GM21786 (cell line): ENCODE measurements at regions not wholly inside any gene's neighbourhood (a gene's known extent, or its start where the extent isn't known, plus 50 kb on each side); places are given as distances from the start of the nearest gene placed in this dataset.

Experiments used
- ATAC-seq: cut with Tn5 transposase; IDR thresholded peaks from one replicate; pipeline ENCODE4 v1.9.1; 2021; ENCODE audit not compliant: unreplicated experiment

DNA sequence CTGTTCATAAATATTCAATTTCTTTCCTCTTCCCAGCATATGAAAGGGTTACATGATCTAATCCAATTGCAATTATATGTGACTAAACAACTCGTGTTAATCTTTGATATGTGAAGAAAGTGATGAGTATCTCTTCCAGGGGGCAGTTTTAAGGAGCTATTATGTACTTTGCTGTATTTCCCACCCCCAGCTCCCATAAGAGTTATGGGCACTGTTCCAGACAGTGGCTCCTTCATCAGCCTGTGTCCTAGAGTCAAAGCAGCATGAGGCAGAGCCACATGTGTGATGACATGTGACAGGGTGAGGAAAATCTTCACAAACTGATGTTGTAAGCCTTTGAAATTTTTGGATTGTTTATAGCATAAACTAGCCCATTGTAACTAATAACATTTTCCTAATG is 315.4 kb downstream of the DIPK2A start:
- ATAC-seq: no peak

DNA sequence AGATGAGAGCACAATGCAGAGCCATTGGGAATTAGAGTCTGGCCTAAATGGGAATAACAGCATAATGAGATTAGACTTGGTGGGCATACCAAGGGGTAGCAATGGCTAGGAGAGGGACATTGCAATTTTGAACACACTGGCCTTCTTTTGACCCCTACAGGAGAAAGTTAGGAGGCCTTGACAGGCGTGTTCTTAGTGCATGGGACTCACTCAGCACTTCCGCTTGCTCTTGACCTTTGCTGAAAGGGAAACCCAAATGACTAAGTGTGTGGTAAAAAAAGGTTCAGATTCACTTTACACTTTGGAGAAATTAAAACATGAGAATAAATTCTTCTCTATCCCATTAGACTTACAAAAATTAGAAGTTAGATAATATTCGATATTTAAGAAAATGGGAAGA is 317.4 kb downstream of the DIPK2A start:
- ATAC-seq: no peak

DNA sequence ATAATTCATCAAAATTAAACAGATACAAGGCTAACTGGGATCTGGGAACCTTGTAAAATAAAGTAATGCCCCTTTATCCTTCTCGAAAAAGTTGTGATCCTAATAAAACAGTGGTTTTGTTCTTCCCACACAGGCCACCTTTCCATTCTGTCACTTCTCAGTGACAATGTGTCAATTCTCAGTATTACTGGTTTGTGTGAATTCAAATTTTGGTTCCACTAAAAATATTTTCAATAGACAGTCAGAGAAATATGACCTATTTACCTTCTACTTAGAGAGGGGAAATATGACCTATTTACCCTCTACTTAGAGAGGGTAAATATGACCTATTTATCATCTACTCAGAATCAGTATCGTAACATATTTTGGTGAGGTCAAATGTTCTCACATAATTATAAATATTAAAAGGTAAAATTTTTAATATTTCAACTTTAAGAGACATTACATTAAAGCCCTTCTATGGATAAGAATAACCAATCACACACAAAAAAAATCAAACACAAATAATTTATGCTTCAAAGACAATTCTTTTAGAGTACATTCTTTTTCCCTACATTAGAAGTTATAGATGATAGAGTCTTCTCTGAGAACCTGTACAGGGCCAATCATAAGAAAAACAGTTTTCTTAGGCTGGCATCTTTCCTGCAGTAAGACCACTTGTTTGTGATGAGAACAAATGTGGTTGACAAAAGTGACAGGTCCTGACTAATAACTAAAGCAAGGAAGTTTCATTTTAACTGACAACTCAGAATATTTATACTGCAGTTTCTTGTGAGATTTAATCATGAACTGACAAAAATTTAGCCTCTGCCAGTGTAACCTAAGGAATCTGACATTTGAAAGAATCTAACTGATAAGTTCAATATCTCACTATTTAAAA is 323.3 kb downstream of the DIPK2A start:
- peak; percentile 88 for ATAC-seq

DNA sequence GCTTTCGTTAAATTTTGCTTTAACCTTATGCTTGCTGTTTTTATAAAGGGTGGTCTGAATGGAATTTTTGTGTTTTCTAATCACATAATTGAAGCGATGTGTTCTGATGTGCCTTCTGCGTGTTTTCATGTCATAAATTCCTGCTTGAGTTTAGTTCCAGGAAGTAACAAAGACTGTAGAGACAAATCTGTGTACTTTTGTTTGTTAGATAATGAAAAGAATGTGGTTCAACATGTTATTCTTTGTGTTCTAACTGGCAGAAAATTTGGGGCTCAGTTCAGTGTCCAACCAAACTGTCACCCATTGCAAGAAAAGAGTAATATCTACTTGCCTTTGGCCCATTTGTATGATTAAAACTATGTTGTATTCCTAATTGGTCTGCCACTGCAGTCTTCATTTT is 324.0 kb downstream of the DIPK2A start:
- no peak for ATAC-seq

DNA sequence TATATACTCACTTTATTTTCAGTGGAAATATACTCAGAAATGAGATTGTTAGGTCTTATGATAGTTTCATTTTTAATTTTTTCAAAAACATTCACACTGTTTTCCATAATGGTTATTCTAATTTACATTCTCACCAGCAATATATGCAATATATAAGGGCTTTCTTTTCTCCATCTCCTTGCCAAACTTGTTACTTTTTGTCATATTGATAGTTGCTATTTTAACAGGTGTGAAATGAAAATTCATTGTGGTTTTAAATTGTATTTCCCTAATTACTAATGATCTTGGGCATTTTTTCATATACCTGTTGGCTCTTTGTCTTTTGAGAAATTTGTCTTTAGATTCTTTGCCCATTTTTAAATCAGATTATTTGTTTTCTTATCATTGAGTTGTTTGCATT is 325.2 kb downstream of the DIPK2A start:
- peak; percentile 41 for ATAC-seq

DNA sequence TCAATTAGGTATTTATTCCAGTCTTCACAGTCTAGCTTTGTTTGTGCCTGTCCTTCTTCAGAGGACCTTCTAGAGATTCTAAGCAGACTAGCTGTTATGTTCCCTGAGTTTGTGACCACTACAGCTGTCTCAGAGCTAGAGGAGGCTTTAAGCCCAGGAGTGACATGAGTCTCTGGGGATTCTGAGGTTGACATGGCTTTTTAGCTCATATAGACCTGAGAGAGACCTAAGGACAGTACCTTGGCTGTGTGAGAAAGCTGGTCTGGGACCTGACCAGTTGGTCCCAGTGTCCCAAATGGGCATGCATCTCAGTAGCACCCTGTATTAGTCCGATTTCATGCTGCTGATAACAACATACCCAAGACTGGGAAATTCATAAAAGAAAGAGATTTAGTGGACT is 330.2 kb downstream of the DIPK2A start:
- no peak for ATAC-seq

DNA sequence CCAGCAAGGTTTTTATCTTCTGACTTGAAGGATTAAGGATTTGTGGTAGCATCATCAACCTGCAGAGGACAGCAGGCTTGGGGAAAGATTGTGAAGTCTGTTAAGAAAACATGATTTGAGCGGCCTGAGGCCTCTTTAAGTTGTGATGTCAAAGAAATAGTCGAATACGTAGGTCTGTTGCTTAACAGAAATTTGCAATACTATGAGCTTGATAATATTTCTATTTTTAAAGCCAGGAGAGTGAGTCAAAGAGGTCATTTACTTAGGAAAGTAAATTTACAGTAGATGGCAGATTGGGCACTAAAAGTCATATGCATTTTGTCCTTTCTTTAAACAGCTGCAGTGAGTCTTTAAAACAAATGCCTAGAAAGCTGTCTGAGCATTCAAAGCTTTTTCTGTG is 336.3 kb downstream of the DIPK2A start:
- no peak for ATAC-seq

DNA sequence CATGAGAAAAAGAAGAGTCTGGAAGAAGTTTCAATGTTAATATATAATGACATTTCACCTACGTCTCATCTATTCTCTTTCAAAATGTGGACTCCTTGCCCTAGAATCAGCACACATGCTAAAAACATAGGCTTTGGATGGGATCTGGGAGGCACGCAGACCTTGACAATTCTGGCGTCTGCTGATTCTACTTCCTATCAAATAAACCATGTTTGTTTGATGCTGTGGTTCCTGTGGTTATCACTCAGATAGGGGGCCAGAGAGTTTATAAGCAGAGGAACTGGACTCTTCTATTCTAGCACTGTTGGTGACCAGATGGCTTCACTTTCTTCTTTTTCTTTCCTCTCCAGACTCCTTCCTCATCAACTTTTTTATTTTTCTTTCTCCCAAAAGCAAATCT is 336.8 kb downstream of the DIPK2A start:
- ATAC-seq: no peak

DNA sequence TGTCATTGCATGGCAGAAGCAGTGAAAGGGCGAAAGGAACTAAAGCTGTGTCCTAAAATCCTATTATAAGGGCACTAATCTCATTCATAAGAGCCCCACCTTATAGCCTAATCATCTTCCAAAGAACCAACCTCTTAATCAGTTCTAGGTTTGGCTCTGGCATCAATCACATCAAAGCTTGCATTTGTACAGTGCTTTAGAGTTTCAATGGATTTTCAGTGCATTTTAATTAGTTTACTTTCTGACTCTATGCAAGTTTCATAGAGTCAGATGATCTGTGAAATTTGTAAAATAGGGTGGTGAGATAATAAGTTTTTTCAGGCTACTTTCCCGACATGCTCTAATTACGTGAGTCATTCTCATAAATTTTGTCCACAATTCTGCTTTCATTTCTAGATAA is 341.1 kb downstream of the DIPK2A start:
- no peak for ATAC-seq

DNA sequence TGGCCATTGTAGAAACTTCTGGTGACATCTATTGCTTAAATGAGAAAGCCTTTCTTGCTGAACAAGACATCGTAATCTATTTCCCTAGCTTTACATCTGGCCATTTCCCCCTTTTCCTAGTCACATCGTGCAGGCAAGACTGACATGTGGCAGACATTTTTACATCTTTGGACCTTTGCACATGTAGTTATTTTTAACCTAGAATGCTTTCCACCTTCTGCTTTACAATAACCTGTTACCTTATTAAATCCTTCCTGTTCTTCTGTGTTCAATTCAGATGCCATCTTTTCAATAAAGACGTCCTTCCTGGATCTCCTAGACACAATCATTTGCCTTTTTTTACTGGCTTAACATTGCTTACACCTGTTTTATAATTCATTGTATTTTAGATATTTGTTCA is 343.3 kb downstream of the DIPK2A start:
- no peak for ATAC-seq

DNA sequence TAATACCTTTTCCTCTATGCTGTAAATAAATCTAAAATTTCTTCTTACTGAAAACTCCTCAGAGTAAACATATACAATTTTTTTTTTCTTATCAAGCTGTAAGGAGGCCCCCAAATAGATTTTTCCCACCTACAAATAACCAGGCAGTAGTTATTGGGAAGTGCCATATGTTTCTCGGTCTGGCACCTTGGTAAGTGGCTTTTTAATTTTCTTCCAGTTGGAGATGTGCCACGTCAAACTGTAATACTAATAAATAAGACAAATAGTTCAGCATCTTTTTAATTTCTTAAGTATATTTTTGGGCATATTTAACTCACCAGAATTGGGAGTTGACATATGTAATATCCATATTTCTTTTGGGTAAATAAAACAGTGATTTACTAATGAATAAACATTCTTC is 346.3 kb downstream of the DIPK2A start:
- ATAC-seq: no peak

DNA sequence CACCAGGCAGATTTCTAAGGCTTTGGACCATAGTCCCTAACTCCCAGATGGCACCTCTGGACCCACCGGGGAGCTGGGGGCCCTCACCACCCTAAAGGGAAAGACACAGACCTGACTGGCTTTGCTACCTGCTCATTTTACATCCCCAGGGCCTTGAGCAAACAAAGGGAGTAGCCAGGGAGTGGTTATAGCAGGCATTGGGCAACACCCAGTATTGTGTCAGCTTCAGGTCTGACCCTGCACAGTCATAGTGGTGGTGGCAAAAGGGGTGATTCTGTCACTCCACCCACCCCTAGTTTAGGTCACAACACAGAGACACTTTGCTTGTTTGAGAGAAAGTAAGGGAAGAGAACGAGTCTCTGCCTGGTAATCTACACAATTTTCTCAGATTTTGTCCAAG is 352.5 kb downstream of the DIPK2A start:
- ATAC-seq: no peak

DNA sequence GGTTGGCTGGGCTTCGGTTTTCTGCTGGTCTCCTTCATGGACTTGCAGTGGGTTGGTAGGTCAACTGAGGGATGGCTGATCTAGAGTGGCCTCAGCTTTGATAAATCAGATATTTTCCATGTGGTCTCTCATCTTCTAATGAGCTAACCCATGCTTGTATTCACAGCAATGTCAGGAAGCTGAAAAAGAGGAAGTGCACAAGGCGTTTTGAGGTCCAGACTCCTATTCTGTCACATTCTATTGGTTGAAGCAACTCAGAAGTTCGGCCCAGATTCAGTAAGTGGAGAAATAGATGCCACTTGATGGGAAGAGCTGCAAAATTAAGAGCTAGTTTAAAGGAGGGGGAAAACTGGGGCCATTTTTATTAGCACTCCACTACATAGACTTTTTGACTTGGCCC is 361.2 kb downstream of the DIPK2A start:
- no peak for ATAC-seq

DNA sequence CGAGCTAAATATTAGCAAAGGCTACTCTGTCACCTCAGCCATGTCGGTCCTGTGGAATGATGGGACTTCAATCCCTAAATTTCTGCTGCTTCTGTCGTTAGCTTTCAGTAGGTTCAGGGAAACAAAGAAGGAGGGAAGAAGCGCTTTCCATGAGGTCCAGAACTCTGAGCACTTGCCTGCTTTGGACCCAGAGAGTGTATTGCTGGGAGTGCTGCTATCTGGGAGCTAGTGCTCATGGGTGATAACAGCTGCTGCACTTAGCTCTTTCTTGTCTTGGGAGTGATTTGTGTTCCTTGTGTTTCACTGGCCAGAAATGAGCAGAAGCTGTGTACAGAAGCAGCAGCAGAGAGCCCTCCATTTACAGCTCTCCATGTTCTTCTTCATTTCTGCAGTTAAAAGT is 369.8 kb downstream of the DIPK2A start:
- no peak for ATAC-seq

DNA sequence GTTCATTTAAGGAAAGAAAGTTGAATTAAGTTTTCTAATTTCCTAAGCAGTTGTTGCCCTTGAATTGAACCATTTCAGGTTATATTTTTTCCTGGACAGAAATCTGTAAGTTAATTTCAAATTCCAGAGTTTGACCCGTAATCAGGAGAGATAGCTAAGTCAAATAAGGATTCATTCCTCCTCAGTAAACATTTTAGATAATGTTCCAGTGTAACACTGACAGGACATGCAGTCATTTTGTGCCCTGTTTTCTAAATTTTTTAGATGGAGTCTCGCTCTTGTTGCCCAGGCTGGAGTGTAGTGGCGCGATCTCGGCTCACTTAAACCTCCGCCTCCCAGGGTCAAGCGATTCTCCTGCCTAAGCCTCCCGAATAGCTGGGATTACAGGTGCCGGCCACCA is 371.7 kb downstream of the DIPK2A start:
- ATAC-seq: no peak

DNA sequence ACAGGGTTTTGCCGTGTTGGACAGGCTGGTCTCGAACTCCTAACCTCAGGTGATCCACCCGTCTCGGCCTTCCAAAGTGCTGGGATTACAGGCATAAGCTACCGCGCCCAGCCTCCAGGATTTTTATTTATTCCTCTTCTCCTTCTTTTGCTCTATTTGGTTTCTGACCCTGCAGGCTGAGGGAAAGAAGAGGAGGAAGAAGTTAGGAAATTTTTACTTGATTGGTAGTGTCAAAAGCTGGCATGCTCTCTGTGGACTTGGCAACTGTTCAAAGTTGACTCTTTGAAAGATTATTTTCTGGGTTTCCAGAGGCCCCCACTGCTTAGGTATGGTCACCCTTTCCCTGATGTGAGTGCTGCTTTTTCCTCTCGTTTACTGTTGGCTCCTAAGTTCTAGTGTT is 372.2 kb downstream of the DIPK2A start:
- no peak for ATAC-seq

DNA sequence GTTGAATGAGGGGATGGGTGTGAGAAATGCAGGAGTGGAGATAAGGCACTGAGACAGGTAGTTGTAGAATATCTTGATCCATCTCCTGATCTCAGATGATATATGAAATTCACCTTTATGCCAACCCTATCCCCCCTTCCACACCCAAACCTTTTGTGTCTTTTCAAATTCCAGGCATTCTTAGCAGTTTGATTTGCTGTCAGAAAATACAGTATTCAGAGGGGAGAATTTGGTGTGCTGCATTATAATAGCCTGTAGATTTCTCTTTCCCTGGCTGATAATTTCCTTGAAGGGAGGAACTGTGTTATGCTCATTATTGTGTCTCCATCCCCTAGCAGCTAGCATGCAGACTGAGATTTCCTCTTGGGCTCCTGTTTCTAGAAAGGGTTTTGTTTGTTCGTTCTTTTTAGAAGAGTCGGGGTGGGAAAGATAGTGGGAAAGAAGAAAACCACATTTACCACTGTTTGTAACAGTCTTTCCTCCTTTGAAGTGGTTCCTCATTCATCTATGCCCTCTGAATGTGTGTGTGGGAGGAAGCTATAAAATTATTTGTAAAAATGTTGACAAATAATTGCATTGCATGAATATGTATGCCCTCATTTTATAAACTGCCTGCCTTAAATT is 373.4 kb downstream of the DIPK2A start:
- ATAC-seq: no peak

DNA sequence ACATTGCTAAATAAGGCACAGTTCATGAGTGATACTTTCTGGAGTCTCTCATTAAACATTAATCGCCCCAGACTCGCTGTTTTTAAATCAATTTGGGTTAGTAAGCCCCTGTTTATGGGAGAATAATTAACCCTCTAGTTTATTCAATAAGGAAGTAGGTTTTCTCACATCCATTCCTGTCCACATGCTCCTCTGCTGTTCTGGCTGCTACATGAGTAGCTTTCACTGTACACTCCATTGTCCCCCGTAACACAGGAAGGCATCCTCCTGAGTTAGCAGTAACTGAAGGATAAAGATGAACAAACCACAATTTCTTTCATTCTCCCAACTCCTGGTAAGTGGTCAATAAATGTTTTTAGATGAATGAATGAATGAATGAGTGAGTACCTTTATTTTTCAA is 378.5 kb downstream of the DIPK2A start:
- no peak for ATAC-seq

DNA sequence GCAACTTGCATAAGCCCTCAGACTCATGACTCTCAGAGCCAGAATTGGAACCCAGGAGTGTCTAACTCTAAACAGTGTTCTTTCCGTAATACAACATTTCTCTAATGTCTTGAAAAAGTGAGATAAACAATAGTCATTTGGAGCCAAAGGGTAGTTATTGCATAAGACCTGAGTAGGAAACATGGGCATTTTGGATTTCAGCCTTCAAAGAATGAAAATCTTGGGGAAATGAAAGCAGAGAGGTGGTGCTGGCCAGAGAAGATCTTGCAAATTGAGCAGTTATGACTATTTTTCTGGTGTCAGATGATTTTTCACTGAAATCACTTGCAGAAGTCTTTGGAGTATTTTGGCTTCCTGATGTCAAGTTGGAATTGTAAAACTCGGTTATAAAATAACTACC is 379.4 kb downstream of the DIPK2A start:
- no peak for ATAC-seq

DNA sequence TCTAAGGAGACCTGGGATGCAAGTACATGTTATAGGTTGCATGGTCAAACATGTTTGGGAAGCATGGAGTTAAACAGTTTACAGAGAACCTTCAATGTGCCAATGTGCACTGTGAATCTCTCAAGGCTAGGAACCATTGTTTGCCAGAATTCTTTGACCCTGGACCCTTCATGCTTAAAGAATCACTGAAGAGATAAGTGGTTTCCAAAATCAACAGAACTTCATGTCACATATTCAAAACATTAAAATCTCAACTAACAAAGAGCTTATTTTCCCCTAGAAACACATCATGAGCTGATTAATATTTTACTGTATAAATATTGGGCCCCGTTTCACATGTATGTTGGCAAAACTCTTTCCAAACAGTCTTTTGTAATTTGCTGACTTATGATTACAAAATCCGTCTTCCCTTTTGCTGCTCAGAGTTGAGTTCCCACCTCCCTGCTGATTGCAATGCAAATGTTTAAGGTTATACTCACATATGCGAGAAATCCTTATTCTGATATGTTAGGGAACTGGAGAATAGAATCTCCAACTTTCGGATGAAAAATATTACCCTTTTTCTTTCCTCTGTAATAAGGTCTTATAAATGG is 380.2 kb downstream of the DIPK2A start:
- ATAC-seq: no peak

DNA sequence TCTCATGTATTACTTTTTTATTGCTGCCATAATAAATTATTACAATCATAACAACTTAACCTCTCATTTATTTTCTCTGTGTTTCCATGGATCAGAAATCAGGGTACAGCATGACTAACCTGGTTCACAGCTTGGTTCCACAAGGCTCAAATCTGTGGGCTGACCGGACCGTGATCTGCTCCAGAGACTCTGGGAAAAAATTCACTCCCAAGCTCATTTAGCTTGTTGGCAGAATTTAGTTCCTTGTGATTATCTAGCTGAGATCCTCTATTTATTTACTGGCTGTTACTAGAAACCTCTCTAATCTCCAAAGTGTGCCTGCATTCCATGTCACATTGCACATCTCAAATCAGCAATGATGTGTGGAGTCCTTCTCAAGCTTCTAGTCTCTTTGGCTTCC is 386.6 kb downstream of the DIPK2A start:
- no peak for ATAC-seq

DNA sequence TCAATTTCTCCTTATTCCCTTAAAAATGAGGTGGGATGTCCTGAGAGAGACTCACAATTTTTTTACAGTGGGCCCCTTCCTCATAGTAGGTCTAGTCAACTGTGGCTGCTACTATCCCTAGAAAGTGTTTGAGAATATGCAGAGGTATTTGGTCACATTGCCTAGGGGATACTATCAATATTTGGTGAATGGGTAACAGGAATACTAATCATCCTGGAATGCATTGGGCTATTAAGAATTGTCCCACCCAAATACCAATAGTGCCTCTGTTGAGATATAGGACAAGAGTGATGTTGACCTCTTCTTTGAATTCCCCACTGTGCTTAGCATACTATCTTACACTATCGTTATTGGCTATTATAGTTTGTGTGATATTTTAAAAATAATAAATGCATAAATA is 389.4 kb downstream of the DIPK2A start:
- ATAC-seq: no peak
